ENCODE measurements at regions not wholly inside any gene's neighbourhood (a gene's known extent, or its start where the extent isn't known, plus 50 kb on each side); places are given as distances from the start of the nearest gene placed in this dataset.
"Not testable (repeated sequence)": the region's sequence is repeated elsewhere in the genome, so short reads cannot be mapped to it uniquely, and the experiment has no call there.

GRCh38 chr10:9111976-9112375 lies 1057.5 kb downstream of the GATA3 start:
- Mint-ChIP-seq H3K27ac (no peak overlapping the region), H3K9me3 (no peaks in the 10 kb centered on the region), H3K36me3 (no peaks in the 10 kb centered on the region), H3K4me1 (no peaks in the 10 kb centered on the region), H3K4me3 (no peak overlapping the region), H3K27me3 (ENCODE audit: low read depth in 2 of 2) (no peaks in the 10 kb centered on the region)
- ATAC-seq (no peak), DNase-seq (no peak)
- no peak overlapping the region for H3K27ac ChIP-seq (ENCODE audit: low read length)
- no peaks in the 10 kb centered on the region for H3K27me3 ChIP-seq (ENCODE audit: control insufficient read depth, insufficient read depth, low read length)
- no peak overlapping the region for H3K4me3 ChIP-seq (ENCODE audit: low read length)
- no peaks in the 10 kb centered on the region for H3K36me3 ChIP-seq (ENCODE audit: control insufficient read depth, insufficient read depth, low read length)
- no peaks in the 10 kb centered on the region for H3K9me3 ChIP-seq (ENCODE audit: control insufficient read depth, insufficient read depth, low read length)
- no peaks in the 10 kb centered on the region for H3K4me1 ChIP-seq (ENCODE audit: control insufficient read depth, insufficient read depth, low read length)
- WGBS (ENCODE audit: insufficient coverage): 92% methylated on average over 4 of the region's 4 CpGs
- no peak for TF ChIP-seq CTCF (IDR thresholded peaks at IDR 0.05)
- intact Hi-C loops (cut with micrococcal nuclease): no loop called here

GRCh38 chr10:9126728-9127127 lies 1072.2 kb downstream of the GATA3 start:
- H3K27ac ChIP-seq (ENCODE audit: low read length): no peak overlapping the region
- WGBS (ENCODE audit: insufficient coverage): 47% methylated on average over 3 of the region's 4 CpGs
- no peaks in the 10 kb centered on the region for H3K9me3 Mint-ChIP-seq
- H3K36me3 ChIP-seq (ENCODE audit: control insufficient read depth, insufficient read depth, low read length): no peaks in the 10 kb centered on the region
- H3K4me3 Mint-ChIP-seq: no peak overlapping the region
- no peaks in the 10 kb centered on the region for H3K4me1 Mint-ChIP-seq
- ATAC-seq (no peak), DNase-seq (no peak)
- H3K27me3 Mint-ChIP-seq (ENCODE audit: low read depth in 2 of 2): peaks cover 12 to 17% of the 10 kb centered on the region in 2 donors
- H3K4me3 ChIP-seq (ENCODE audit: low read length): no peak overlapping the region
- no peaks in the 10 kb centered on the region for H3K36me3 Mint-ChIP-seq
- no peaks in the 10 kb centered on the region for H3K9me3 ChIP-seq (ENCODE audit: control insufficient read depth, insufficient read depth, low read length)
- no peak for TF ChIP-seq CTCF (IDR thresholded peaks at IDR 0.05)
- H3K27ac Mint-ChIP-seq: no peak overlapping the region
- H3K4me1 ChIP-seq (ENCODE audit: control insufficient read depth, insufficient read depth, low read length): no peaks in the 10 kb centered on the region
- intact Hi-C loops (cut with micrococcal nuclease): no loop called here
- no peaks in the 10 kb centered on the region for H3K27me3 ChIP-seq (ENCODE audit: control insufficient read depth, insufficient read depth, low read length)

GRCh38 chr10:9137368-9137767 lies 1082.9 kb downstream of the GATA3 start:
- no peak overlapping the region for H3K4me3 Mint-ChIP-seq
- H3K36me3 Mint-ChIP-seq: no peaks in the 10 kb centered on the region
- 50% methylated on average over 2 of the region's 2 CpGs for WGBS (ENCODE audit: insufficient coverage)
- Histone ChIP-seq H3K27ac (ENCODE audit: low read length) (no peak overlapping the region), H3K27me3 (ENCODE audit: control insufficient read depth, insufficient read depth, low read length) (no peaks in the 10 kb centered on the region), H3K4me3 (ENCODE audit: low read length) (no peak overlapping the region), H3K36me3 (ENCODE audit: control insufficient read depth, insufficient read depth, low read length) (no peaks in the 10 kb centered on the region), H3K4me1 (ENCODE audit: control insufficient read depth, insufficient read depth, low read length) (no peaks in the 10 kb centered on the region), H3K9me3 (ENCODE audit: control insufficient read depth, insufficient read depth, low read length) (no peaks in the 10 kb centered on the region)
- no peak overlapping the region for H3K27ac Mint-ChIP-seq
- DNase-seq (no peak), ATAC-seq (no peak)
- intact Hi-C loops (cut with micrococcal nuclease): no loop called here
- no peak for TF ChIP-seq CTCF (IDR thresholded peaks at IDR 0.05)
- no peaks in the 10 kb centered on the region for H3K4me1 Mint-ChIP-seq
- peaks cover 0 to 4% of the 10 kb centered on the region in 2 donors for H3K27me3 Mint-ChIP-seq (ENCODE audit: low read depth in 2 of 2)
- H3K9me3 Mint-ChIP-seq: no peaks in the 10 kb centered on the region

GRCh38 chr10:9138829-9139228 lies 1084.3 kb downstream of the GATA3 start:
- H3K4me3 Mint-ChIP-seq; H3K9me3 ChIP-seq (ENCODE audit: control insufficient read depth, insufficient read depth, low read length); ATAC-seq; H3K27me3 ChIP-seq (ENCODE audit: control insufficient read depth, insufficient read depth, low read length); H3K4me1 Mint-ChIP-seq; H3K4me3 ChIP-seq (ENCODE audit: low read length); H3K9me3 Mint-ChIP-seq; H3K4me1 ChIP-seq (ENCODE audit: control insufficient read depth, insufficient read depth, low read length); DNase-seq; H3K36me3 Mint-ChIP-seq; H3K27ac Mint-ChIP-seq; H3K27ac ChIP-seq (ENCODE audit: low read length); H3K36me3 ChIP-seq (ENCODE audit: control insufficient read depth, insufficient read depth, low read length); intact Hi-C loops (cut with micrococcal nuclease); H3K27me3 Mint-ChIP-seq (ENCODE audit: low read depth in 2 of 2): not testable (repeated sequence)
- no CpG with 5 or more reads among the region's 1 CpG for WGBS (ENCODE audit: insufficient coverage)
